ENCODE measurements at regions not wholly inside any gene's neighbourhood (a gene's known extent, or its start where the extent isn't known, plus 50 kb on each side); places are given as distances from the start of the nearest gene placed in this dataset.

DNA sequence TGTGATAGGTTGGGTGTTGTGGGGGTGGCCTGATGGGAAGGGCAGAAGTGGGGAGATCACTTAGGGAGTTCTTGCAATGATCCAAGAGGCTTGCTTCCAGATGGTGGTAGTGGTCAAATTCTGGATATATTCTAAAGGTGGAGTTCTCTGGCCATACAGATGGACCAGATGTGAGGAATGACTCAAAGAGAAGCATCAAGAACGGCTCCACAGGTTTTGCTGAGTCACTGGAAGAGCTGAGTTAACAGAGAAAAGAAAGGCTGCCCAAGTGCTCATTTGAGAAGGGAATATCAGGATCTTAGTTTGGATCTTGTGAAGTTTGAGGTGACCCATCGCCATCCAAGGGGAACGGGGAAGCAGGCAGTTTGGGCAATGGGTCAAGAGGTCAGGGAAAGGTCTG, 192.9 kb upstream of the GALNT2 start:
- Histone ChIP-seq H3K9ac (ENCODE audit: low read length in 5 of 5) (no peak overlapping the region), H3K4me1 (ENCODE audit: control insufficient read depth in 5 of 5, insufficient read depth in 5 of 5, low read length in 5 of 5) (no peaks in the 10 kb centered on the region), H3K27ac (ENCODE audit: low read depth, low read length) (no peak overlapping the region), H3K27me3 (ENCODE audit: control insufficient read depth in 5 of 5, insufficient read depth in 4 of 5, low read length in 5 of 5) (no peaks in the 10 kb centered on the region), H3K4me3 (ENCODE audit: low read depth in 1 of 5, low read length in 5 of 5) (no peak overlapping the region), H3K9me3 (ENCODE audit: control insufficient read depth in 5 of 5, low read length in 5 of 5) (no peaks in the 10 kb centered on the region), H3K36me3 (ENCODE audit: control insufficient read depth in 5 of 5, insufficient read depth in 5 of 5, low read length in 5 of 5) (no peaks in the 10 kb centered on the region)

DNA sequence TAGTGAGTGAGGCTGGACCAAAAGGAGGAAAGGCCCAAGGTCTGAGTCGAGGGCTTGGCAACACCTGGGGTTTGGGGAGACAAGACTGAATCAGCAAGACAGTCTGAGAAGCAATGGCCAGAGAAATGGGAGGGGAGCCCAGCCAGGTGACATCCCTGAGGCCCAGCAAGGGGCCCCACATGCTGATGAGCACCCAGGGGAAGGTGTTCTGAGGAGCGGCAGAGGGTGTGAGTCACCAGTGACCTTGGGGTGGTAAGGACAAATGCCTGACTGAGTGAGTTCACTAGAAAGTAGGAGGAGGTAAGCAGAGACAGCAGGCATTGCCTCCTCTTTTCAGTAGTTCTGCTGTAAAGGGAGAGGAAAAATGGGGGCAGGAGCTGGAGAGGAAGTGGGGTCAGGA, 192.4 kb upstream of the GALNT2 start:
- no peaks in the 10 kb centered on the region for H3K9me3 ChIP-seq (ENCODE audit: control insufficient read depth in 5 of 5, low read length in 5 of 5)
- H3K9ac ChIP-seq (ENCODE audit: low read length in 5 of 5) = no peak overlapping the region
- H3K27ac ChIP-seq (ENCODE audit: low read depth, low read length) = no peak overlapping the region
- no peaks in the 10 kb centered on the region for H3K36me3 ChIP-seq (ENCODE audit: control insufficient read depth in 5 of 5, insufficient read depth in 5 of 5, low read length in 5 of 5)
- no peak overlapping the region for H3K4me3 ChIP-seq (ENCODE audit: low read depth in 1 of 5, low read length in 5 of 5)
- no peaks in the 10 kb centered on the region for H3K4me1 ChIP-seq (ENCODE audit: control insufficient read depth in 5 of 5, insufficient read depth in 5 of 5, low read length in 5 of 5)
- H3K27me3 ChIP-seq (ENCODE audit: control insufficient read depth in 5 of 5, insufficient read depth in 4 of 5, low read length in 5 of 5) = peaks cover 0 to 1% (median 0%) of the 10 kb centered on the region in 5 donors

DNA sequence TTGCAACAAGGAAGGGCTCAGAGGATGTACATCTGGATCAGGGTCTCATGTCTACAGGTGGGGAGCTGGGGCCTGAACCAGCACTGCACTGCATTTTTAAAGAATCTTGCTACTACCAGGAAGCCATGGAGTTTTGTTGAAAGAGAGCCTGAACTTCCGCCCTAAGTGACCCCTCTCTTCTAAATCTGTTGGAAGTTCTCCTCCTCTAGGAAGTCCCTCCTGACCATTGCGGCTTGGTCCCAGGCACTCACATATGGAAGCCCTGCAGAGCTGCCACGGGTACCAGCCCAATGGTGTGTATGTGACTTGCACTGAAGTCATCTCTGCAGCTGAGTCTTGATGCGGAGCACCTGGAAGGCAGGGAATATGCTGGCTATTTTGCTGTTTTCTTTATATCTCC, 192.0 kb upstream of the GALNT2 start:
- Histone ChIP-seq H3K27me3 (ENCODE audit: control insufficient read depth in 5 of 5, insufficient read depth in 4 of 5, low read length in 5 of 5) (peaks cover 0 to 2% (median 0%) of the 10 kb centered on the region in 5 donors), H3K9me3 (ENCODE audit: control insufficient read depth in 5 of 5, low read length in 5 of 5) (no peaks in the 10 kb centered on the region), H3K27ac (ENCODE audit: low read depth, low read length) (no peak overlapping the region), H3K9ac (ENCODE audit: low read length in 5 of 5) (no peak overlapping the region), H3K4me3 (ENCODE audit: low read depth in 1 of 5, low read length in 5 of 5) (no peak overlapping the region), H3K36me3 (ENCODE audit: control insufficient read depth in 5 of 5, insufficient read depth in 5 of 5, low read length in 5 of 5) (no peaks in the 10 kb centered on the region), H3K4me1 (ENCODE audit: control insufficient read depth in 5 of 5, insufficient read depth in 5 of 5, low read length in 5 of 5) (no peaks in the 10 kb centered on the region)

DNA sequence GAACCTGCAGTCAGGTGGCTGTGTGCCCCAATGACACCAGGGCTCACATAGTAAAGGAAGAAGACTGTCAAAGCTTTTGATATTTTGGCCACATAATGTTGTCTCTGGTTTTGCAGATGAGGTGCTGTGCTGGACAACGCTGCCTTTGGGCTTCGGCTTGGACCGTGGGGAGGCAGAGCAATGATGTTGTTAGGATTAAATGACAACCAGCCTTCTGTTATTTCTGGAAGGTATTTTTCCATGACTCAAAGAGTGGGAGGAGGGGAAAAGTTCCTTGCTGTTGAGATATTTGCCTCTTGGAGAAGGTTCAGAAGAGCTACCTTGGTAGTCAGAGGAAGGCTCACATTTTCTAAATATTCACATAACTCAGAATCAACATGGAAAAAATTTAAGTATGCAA, 187.3 kb upstream of the GALNT2 start:
- Histone ChIP-seq H3K36me3 (ENCODE audit: control insufficient read depth in 5 of 5, insufficient read depth in 5 of 5, low read length in 5 of 5) (no peaks in the 10 kb centered on the region), H3K4me1 (ENCODE audit: control insufficient read depth in 5 of 5, insufficient read depth in 5 of 5, low read length in 5 of 5) (no peaks in the 10 kb centered on the region), H3K4me3 (ENCODE audit: low read depth in 1 of 5, low read length in 5 of 5) (no peak overlapping the region), H3K9me3 (ENCODE audit: control insufficient read depth in 5 of 5, low read length in 5 of 5) (no peaks in the 10 kb centered on the region), H3K27me3 (ENCODE audit: control insufficient read depth in 5 of 5, insufficient read depth in 4 of 5, low read length in 5 of 5) (peaks cover 0 to 4% (median 0%) of the 10 kb centered on the region in 5 donors), H3K27ac (ENCODE audit: low read depth, low read length) (no peak overlapping the region), H3K9ac (ENCODE audit: low read length in 5 of 5) (no peak overlapping the region)

DNA sequence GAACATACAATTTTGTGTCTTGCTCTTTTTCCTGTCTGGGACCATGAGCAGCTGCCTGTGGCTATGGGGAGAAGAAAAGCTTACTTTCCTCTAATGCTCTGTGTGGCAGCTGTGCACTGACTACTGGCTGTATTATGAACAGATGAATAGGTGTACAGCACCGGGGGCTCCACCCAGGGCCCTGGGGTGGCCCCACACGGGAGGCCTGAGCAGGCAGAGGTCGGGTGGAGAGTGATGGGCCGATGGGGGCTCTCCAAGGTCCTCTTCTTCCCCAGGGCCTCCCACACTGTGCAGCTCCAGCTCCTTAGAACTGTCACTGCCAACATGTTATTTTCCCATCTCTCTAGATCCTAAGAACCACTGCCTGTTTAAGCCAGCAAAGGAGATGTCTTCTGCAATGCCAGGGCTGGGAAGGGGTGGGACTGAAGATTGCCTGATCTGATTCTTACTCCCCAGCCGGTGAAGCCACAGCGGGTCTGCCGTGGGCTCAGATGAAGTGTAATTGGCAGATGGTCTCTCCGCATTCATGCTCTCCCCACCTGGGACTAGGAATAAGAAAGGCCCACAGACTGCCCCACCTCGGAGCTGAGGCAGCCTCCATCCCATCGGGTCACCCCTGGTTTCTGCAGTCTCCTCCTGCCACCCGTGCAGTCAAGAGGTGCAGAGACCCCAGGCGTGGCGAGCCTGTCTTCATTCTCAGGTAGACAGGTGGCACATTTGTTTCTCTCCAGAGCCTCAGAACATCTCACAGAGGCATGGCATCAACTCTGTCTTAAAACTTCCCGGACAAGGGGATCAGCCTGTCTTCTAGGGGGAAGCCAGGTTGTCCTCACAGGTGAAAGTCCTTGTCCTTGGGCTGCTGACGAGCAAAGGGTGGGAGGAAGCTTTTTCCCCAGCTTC, 186.5 kb upstream of the GALNT2 start:
- no peaks in the 10 kb centered on the region for H3K36me3 ChIP-seq (ENCODE audit: control insufficient read depth in 5 of 5, insufficient read depth in 5 of 5, low read length in 5 of 5)
- H3K4me3 ChIP-seq (ENCODE audit: low read depth in 1 of 5, low read length in 5 of 5) = no peak overlapping the region
- no peaks in the 10 kb centered on the region for H3K4me1 ChIP-seq (ENCODE audit: control insufficient read depth in 5 of 5, insufficient read depth in 5 of 5, low read length in 5 of 5)
- H3K9ac ChIP-seq (ENCODE audit: low read length in 5 of 5) = no peak overlapping the region
- peaks cover 0 to 4% (median 0%) of the 10 kb centered on the region in 5 donors for H3K27me3 ChIP-seq (ENCODE audit: control insufficient read depth in 5 of 5, insufficient read depth in 4 of 5, low read length in 5 of 5)
- no peak overlapping the region for H3K27ac ChIP-seq (ENCODE audit: low read depth, low read length)
- no peaks in the 10 kb centered on the region for H3K9me3 ChIP-seq (ENCODE audit: control insufficient read depth in 5 of 5, low read length in 5 of 5)

DNA sequence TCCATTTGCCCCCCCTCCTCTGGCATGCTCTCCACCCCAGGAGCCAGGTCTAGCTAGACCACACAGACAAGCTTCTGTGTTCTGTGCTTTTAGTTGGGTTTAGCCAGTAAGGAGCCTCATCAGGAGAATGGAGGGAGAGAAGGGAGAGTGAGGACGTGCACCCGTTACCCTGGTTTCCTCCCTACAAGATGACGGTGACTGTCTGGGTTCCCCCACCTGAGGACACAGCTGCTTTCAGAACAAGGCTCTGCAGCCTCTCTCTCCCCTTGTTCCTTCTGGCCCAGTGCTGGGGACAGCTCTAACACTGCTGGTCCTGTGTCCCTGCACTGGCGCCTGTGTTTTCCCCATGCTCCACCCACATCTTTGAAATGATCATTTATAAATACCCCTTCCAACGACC, 184.4 kb upstream of the GALNT2 start:
- no peaks in the 10 kb centered on the region for H3K9me3 ChIP-seq (ENCODE audit: control insufficient read depth in 5 of 5, low read length in 5 of 5)
- H3K27ac ChIP-seq (ENCODE audit: low read depth, low read length) = no peak overlapping the region
- H3K27me3 ChIP-seq (ENCODE audit: control insufficient read depth in 5 of 5, insufficient read depth in 4 of 5, low read length in 5 of 5) = peaks cover 0 to 8% (median 2%) of the 10 kb centered on the region in 5 donors
- H3K4me1 ChIP-seq (ENCODE audit: control insufficient read depth in 5 of 5, insufficient read depth in 5 of 5, low read length in 5 of 5) = no peaks in the 10 kb centered on the region
- H3K9ac ChIP-seq (ENCODE audit: low read length in 5 of 5) = no peak overlapping the region
- H3K4me3 ChIP-seq (ENCODE audit: low read depth in 1 of 5, low read length in 5 of 5) = no peak overlapping the region
- H3K36me3 ChIP-seq (ENCODE audit: control insufficient read depth in 5 of 5, insufficient read depth in 5 of 5, low read length in 5 of 5) = no peaks in the 10 kb centered on the region

DNA sequence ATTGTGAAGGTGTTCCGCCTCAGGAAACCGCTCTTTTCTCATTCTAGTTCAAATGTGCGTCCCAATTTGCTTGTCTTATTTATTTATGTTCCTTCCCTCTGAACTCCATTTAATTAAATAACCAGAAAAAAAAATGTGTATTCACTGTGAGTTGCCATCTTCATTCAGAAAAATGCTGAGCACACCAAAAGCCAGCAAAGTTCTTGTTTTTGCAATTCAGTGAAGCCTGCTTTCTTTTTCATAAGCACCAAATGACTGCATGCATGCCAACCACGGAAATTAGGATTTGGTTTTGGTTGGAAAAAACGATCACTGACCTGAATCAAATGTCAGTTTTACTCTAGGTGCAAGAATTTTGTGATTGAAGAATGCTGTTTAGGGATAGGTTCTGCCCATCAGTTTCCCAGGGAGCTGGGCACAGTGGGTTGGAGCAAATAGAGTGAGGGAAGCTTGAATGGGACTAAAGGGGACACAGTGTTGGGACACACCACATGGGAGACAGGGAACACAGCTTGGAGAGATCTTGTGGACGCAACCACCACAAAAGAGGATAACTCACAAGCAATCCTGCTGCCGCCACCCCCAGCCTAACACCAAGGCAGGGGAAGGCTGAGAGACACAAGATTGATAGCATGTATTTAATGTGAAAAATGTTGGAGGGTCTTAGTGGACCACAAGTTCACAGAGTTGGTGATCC, 183.4 kb upstream of the GALNT2 start:
- peaks cover 0 to 8% (median 2%) of the 10 kb centered on the region in 5 donors for H3K27me3 ChIP-seq (ENCODE audit: control insufficient read depth in 5 of 5, insufficient read depth in 4 of 5, low read length in 5 of 5)
- H3K9me3 ChIP-seq (ENCODE audit: control insufficient read depth in 5 of 5, low read length in 5 of 5) = no peaks in the 10 kb centered on the region
- H3K36me3 ChIP-seq (ENCODE audit: control insufficient read depth in 5 of 5, insufficient read depth in 5 of 5, low read length in 5 of 5) = no peaks in the 10 kb centered on the region
- no peaks in the 10 kb centered on the region for H3K4me1 ChIP-seq (ENCODE audit: control insufficient read depth in 5 of 5, insufficient read depth in 5 of 5, low read length in 5 of 5)
- H3K4me3 ChIP-seq (ENCODE audit: low read depth in 1 of 5, low read length in 5 of 5) = no peak overlapping the region
- no peak overlapping the region for H3K27ac ChIP-seq (ENCODE audit: low read depth, low read length)
- no peak overlapping the region for H3K9ac ChIP-seq (ENCODE audit: low read length in 5 of 5)

DNA sequence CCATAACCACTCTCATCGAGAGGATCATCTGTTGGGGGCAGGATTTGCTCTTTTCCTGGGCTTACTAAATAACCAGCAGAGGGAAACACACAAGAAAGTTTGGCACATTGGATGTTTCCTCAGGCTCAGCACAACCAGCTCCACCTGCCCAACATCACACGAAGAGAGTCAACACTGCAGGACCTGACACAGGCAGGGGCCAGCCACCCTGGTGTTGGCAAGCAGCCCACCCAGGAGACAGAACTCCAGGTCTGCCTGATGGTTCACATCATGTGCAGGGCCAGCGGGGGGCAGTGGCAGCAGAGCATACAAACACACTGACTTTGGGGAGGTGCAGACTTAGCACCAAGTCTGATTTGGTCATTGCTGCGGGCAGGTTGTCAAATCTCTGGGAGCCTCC, 182.3 kb upstream of the GALNT2 start:
- Histone ChIP-seq H3K27ac (ENCODE audit: low read depth, low read length) (no peak overlapping the region), H3K36me3 (ENCODE audit: control insufficient read depth in 5 of 5, insufficient read depth in 5 of 5, low read length in 5 of 5) (no peaks in the 10 kb centered on the region), H3K9me3 (ENCODE audit: control insufficient read depth in 5 of 5, low read length in 5 of 5) (no peaks in the 10 kb centered on the region), H3K4me3 (ENCODE audit: low read depth in 1 of 5, low read length in 5 of 5) (no peak overlapping the region), H3K27me3 (ENCODE audit: control insufficient read depth in 5 of 5, insufficient read depth in 4 of 5, low read length in 5 of 5) (peaks cover 0 to 8% (median 0%) of the 10 kb centered on the region in 5 donors), H3K9ac (ENCODE audit: low read length in 5 of 5) (no peak overlapping the region), H3K4me1 (ENCODE audit: control insufficient read depth in 5 of 5, insufficient read depth in 5 of 5, low read length in 5 of 5) (no peaks in the 10 kb centered on the region)

DNA sequence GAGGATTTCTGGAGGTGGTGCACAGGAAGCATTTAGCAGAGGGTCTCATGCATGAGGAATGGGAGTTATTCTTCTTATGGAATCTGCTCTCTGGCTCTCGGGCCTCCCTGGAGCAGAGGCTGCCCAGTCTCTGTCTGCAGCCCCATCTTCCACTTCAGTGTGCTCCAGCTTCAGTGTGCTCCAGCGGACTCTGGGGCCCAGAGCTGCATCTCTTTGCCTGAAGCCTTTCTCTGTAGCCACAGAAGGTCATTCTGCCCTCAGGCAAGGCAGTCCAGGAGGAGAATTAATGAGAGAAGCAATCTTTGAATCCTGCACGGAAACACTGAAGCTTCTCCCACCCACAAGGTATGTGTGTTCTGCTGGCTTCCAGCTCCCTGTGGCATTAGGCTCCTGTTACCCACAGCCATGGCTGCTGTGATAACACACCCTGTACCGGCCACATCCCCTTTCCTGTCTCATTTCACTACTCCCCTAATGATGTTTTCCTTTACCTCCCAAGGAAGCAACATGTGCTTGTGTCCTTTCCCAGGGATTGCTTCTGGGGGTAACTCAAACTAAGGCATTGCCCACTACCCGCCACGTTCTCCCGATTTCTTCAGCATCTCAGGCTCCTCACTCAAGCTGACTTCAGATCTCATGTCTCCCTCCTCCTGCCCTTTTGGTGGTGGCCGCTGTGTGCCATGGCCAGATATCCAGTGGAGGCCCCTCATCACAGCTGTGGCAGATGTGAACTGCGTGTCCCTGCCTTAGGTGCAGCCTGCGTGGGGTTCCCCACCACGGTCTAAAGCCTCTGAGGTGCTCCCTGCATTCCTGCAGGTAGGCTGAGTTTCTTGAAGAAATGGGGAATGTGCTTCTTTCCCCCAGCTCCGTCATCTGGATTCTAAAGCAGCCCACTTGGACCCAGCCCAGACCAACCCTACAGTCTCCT, 181.2 kb upstream of the GALNT2 start:
- Histone ChIP-seq H3K27ac (ENCODE audit: low read depth, low read length) (no peak overlapping the region), H3K9ac (ENCODE audit: low read length in 5 of 5) (no peak overlapping the region)

More for the DNA sequence above, 181.2 kb upstream of the GALNT2 start:
- peaks cover 0 to 7% (median 0%) of the 10 kb centered on the region in 5 donors for H3K27me3 ChIP-seq (ENCODE audit: control insufficient read depth in 5 of 5, insufficient read depth in 4 of 5, low read length in 5 of 5)
- no peak overlapping the region for H3K4me3 ChIP-seq (ENCODE audit: low read depth in 1 of 5, low read length in 5 of 5)
- H3K4me1 ChIP-seq (ENCODE audit: control insufficient read depth in 5 of 5, insufficient read depth in 5 of 5, low read length in 5 of 5) = no peaks in the 10 kb centered on the region
- no peaks in the 10 kb centered on the region for H3K9me3 ChIP-seq (ENCODE audit: control insufficient read depth in 5 of 5, low read length in 5 of 5)
- no peaks in the 10 kb centered on the region for H3K36me3 ChIP-seq (ENCODE audit: control insufficient read depth in 5 of 5, insufficient read depth in 5 of 5, low read length in 5 of 5)
